A673 (cell line): ENCODE measurements at regions not wholly inside any gene's neighbourhood (a gene's known extent, or its start where the extent isn't known, plus 50 kb on each side); places are given as distances from the start of the nearest gene placed in this dataset.

ENCODE experiments used
- EZH2 ChIP-seq: fragments of 200-600 bp; sonication (generic); IDR thresholded peaks from 2 replicates; pipeline ENCODE4 v1.6.1; 2017; ENCODE audit warnings: borderline replicate concordance, low read depth, mild to moderate bottlenecking, mixed read lengths, antibody characterized with exemption, low read length; ENCODE audit not compliant: poor library complexity, severe bottlenecking
- TF ChIP-seq, protein P1 (sequence below): fragments of 300-800, 200-600 bp; sonication (generic); conservative IDR thresholded peaks from 2 replicates; pipeline ENCODE4 v1.5.1; 2017; ENCODE audit warnings: low read depth, mild to moderate bottlenecking, antibody characterized with exemption, low read length, moderate library complexity, mixed read lengths

DNA sequence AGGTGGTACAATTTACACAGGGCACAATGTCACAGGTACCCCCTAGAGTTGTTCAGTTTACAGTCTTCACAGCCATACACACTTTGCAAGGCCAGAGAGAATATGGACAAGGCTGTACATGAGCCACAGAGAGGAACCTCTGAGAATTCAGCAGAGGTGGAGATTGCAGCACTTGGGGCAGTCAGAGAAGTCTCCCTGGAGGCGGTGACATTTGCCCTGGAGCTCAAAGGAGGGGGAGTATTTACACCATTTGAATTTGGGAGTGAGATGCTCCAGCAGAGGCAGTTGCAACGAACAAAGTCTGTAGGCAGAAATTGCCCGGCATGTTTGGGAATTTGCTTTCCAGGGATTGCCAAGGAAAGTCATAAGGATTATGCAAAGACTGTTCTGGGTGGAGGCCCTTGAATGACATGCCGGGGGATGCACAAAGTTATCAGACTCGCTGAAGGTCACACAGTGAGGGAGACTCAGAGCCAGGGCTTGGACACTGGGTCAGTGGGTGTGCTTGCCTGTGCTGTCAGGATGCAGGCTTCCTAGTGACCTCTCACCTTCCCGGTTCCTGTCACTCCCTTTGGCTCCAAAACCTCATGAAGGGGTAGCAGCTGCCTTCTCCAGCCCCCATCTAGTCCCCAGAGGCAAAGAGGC lies 160.7 kb upstream of the PCBD1 start:
- TF ChIP-seq, protein P1, sequence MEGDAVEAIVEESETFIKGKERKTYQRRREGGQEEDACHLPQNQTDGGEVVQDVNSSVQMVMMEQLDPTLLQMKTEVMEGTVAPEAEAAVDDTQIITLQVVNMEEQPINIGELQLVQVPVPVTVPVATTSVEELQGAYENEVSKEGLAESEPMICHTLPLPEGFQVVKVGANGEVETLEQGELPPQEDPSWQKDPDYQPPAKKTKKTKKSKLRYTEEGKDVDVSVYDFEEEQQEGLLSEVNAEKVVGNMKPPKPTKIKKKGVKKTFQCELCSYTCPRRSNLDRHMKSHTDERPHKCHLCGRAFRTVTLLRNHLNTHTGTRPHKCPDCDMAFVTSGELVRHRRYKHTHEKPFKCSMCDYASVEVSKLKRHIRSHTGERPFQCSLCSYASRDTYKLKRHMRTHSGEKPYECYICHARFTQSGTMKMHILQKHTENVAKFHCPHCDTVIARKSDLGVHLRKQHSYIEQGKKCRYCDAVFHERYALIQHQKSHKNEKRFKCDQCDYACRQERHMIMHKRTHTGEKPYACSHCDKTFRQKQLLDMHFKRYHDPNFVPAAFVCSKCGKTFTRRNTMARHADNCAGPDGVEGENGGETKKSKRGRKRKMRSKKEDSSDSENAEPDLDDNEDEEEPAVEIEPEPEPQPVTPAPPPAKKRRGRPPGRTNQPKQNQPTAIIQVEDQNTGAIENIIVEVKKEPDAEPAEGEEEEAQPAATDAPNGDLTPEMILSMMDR, result no peak
- no peak for TF ChIP-seq EZH2
